GM23248 (cell line): ENCODE measurements at regions not wholly inside any gene's neighbourhood (a gene's known extent, or its start where the extent isn't known, plus 50 kb on each side); places are given as distances from the start of the nearest gene placed in this dataset.

Source experiments
- DNase-seq: peaks from one replicate; pipeline ENCODE4 v3.0.0-alpha.2; 2015
- H2AFZ ChIP-seq: fragments of 200-600 bp; sonication (generic); 2 replicates; pipeline ENCODE4 v1.6.1; 2016; ENCODE audit warnings: antibody characterized with exemption
- H3F3A ChIP-seq: fragments of 200-600 bp; sonication (generic); 2 replicates; pipeline ENCODE4 v1.6.1; 2016; ENCODE audit warnings: mild to moderate bottlenecking, antibody characterized with exemption, mixed run types; ENCODE audit not compliant: insufficient read depth
- H3K27ac ChIP-seq: fragments of 200-600 bp; sonication (generic); 2 replicates; pipeline ENCODE4 v1.5.1; 2016; ENCODE audit warnings: mild to moderate bottlenecking
- H3K27me3 ChIP-seq: fragments of 200-600 bp; sonication (generic); replicated peaks from 2 replicates; pipeline ENCODE4 v1.6.1; 2016; ENCODE audit warnings: mild to moderate bottlenecking; ENCODE audit not compliant: insufficient read depth
- H3K36me3 ChIP-seq: fragments of 200-600 bp; sonication (generic); 2 replicates; pipeline ENCODE4 v1.6.1; 2016; ENCODE audit warnings: low read depth, mild to moderate bottlenecking
- H3K4me1 ChIP-seq: fragments of 200-600 bp; sonication (generic); 2 replicates; pipeline ENCODE4 v1.6.1; 2016; ENCODE audit warnings: mild to moderate bottlenecking; ENCODE audit not compliant: insufficient read depth
- H3K4me2 ChIP-seq: fragments of 200-600 bp; sonication (generic); one replicate; pipeline ENCODE4 v1.6.1; 2016; ENCODE audit warnings: mild to moderate bottlenecking; ENCODE audit not compliant: unreplicated experiment
- H3K4me3 ChIP-seq: fragments of 200-600 bp; sonication (generic); 2 replicates; pipeline ENCODE4 v1.5.1; 2016; ENCODE audit warnings: mild to moderate bottlenecking
- H3K79me2 ChIP-seq: fragments of 200-600 bp; sonication (generic); 2 replicates; pipeline ENCODE4 v1.6.1; 2016; ENCODE audit warnings: mild to moderate bottlenecking; ENCODE audit not compliant: insufficient read depth
- H3K9ac ChIP-seq: fragments of 200-600 bp; sonication (generic); 2 replicates; pipeline ENCODE4 v1.6.1; 2016; ENCODE audit warnings: mild to moderate bottlenecking
- H3K9me2 ChIP-seq: fragments of 200-600 bp; sonication (generic); 2 replicates; pipeline ENCODE4 v1.6.1; 2016; ENCODE audit warnings: mixed run types, mild to moderate bottlenecking, moderate library complexity; ENCODE audit not compliant: insufficient read depth
- H3K9me3 ChIP-seq: fragments of 200-600 bp; sonication (generic); one replicate; pipeline ENCODE4 v1.6.1; 2017; ENCODE audit warnings: low read depth
- H4K20me1 ChIP-seq: fragments of 200-600 bp; sonication (generic); 2 replicates; pipeline ENCODE4 v1.6.0; 2016; ENCODE audit not compliant: insufficient read depth
- EZH2 ChIP-seq: fragments of 200-600 bp; sonication (generic); IDR thresholded peaks from 2 replicates; pipeline ENCODE4 v1.6.1; 2018; ENCODE audit warnings: antibody characterized with exemption, mild to moderate bottlenecking; ENCODE audit not compliant: insufficient read depth, poor library complexity, severe bottlenecking
- EZH2phosphoT487 ChIP-seq: fragments of 200-600 bp; sonication (generic); IDR thresholded peaks from 2 replicates; pipeline ENCODE4 v1.6.1; 2018; ENCODE audit warnings: antibody characterized with exemption, moderate library complexity, mild to moderate bottlenecking, low read depth; ENCODE audit not compliant: insufficient read depth
- WGBS, 2 experiments: methylation state at CpG; one replicate each; pipeline ENCODE4 v1.1.6; 2015 to 2017; ENCODE audit warnings: low lambda C conversion rate in 2 of 2, low coverage in 1 of 2; ENCODE audit errors: missing lambda C conversion rate in 2 of 2; 5-methylcytosine and 5-hydroxymethylcytosine counted together
- in situ Hi-C: fragments of 300-500 bp; cut with MboI; formaldehyde crosslinking; loops from 2 replicates; pipeline ENCODE4 v1.15.0; 2020

DNA sequence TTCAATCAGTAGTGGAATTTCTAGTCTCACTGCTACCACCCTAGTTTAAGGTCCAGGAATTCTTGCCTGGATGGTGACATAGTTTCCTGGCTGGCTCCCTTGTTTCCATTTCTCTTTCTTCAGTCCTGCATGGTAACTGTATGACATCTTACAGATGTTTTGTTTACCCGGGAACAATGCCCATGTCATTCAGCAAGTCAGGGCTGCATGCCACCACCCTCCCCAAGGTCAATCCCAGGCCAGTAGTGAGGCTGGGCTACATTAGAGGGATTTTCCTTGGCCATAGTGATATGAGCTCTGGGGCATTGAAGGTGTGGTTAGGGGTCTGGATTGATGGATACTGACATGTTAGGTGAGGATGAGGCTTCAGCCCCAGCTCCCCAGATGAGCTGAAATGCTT lies 114.9 kb upstream of the E2F8 start:
- DNase-seq: peak; percentile 21

DNA sequence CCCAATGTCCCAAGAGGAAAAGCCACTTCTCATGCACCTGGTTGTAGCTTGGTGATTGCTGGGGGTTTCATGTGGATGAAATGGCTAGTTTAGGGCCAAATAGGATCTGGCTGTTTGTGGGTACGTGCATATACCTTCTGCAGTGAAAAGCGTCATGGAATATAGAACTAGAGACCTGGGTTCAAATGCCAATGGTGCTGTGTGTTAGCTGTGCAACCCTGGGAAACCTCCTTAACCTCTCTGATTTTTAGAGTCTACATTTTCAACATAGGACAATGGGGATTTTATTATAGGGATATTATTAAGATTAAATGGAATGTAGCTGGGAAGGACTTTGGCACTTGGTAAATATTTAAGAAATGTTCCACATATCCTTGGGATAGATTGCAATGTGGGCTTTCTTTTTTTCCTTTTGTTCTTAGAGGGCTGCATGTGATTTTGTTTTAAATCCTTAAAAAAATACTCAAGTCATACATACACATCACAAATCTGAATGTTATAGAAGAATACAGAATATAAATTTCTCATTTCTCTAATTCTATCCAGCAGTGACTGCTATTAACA lies 112.6 kb upstream of the E2F8 start:
- no peak overlapping the region for H3K4me2 ChIP-seq
- H3F3A ChIP-seq: no peaks in the 10 kb centered on the region
- no peaks in the 10 kb centered on the region for H3K27me3 ChIP-seq
- no peaks in the 10 kb centered on the region for H3K79me2 ChIP-seq
- no peak overlapping the region for H3K27ac ChIP-seq
- H3K4me1 ChIP-seq: 0 out of 2 replicates have a peak, but pooled peaks cover 3% of the 10 kb centered on the region
- DNase-seq: no peak
- no peaks in the 10 kb centered on the region for H3K9me3 ChIP-seq
- TF ChIP-seq EZH2phosphoT487 (no peak), EZH2 (no peak)
- H3K4me3 ChIP-seq: no peak overlapping the region
- H4K20me1 ChIP-seq: no peaks in the 10 kb centered on the region
- H3K9me2 ChIP-seq: no peaks in the 10 kb centered on the region
- H3K9ac ChIP-seq: no peak overlapping the region
- in situ Hi-C loops: no loop called here
- no peaks in the 10 kb centered on the region for H3K36me3 ChIP-seq
- WGBS, 2 experiments: 92 to 98% methylated on average over 2 of the region's 2 CpGs
- H2AFZ ChIP-seq: no peak overlapping the region

More for the DNA sequence above, 114.9 kb upstream of the E2F8 start:
- no peak overlapping the region for H3K4me2 ChIP-seq
- no peak overlapping the region for H3K9ac ChIP-seq
- 26 to 37% methylated on average over 1 of the region's 1 CpG for WGBS, 2 experiments
- in situ Hi-C loops: no loop called here
- no peak overlapping the region for H2AFZ ChIP-seq
- no peaks in the 10 kb centered on the region for H3K27me3 ChIP-seq
- H3K4me1 ChIP-seq: peaks cover 14% of the 10 kb centered on the region
- H3K36me3 ChIP-seq: no peaks in the 10 kb centered on the region
- H3K27ac ChIP-seq: no peak overlapping the region
- H4K20me1 ChIP-seq: no peaks in the 10 kb centered on the region
- TF ChIP-seq EZH2 (no peak), EZH2phosphoT487 (no peak)
- no peaks in the 10 kb centered on the region for H3K79me2 ChIP-seq
- peaks cover 8% of the 10 kb centered on the region; the same call in 1 of the 2 replicates for H3F3A ChIP-seq
- no peak overlapping the region for H3K4me3 ChIP-seq
- H3K9me2 ChIP-seq: no peaks in the 10 kb centered on the region
- no peaks in the 10 kb centered on the region for H3K9me3 ChIP-seq

DNA sequence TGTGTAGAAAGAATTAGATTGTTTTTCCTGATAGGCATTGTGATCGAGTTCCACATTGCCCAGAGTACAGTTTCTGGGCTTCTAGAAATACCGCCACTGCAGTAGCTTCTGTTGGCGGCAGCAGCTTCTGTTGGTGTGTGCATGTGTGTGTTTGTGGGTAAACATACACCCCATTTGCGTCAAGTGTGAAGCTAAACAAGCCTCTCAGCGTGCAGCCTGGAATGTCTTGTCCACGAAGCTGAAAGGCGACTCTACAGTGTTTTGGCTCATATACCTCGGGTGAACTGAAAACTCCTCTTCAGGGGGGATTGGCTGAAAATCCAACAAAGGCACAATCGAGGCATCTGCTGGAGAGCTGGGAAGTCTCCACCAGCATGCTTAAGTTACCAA lies 112.0 kb upstream of the E2F8 start:
- Histone ChIP-seq H3K9ac (no peak overlapping the region), H3K4me1 (0 out of 2 replicates have a peak, but pooled peaks cover 3% of the 10 kb centered on the region), H3K79me2 (no peaks in the 10 kb centered on the region), H3K9me3 (no peaks in the 10 kb centered on the region), H3K9me2 (no peaks in the 10 kb centered on the region), H4K20me1 (no peaks in the 10 kb centered on the region), H2AFZ (no peak overlapping the region), H3K4me3 (no peak overlapping the region), H3K4me2 (no peak overlapping the region), H3F3A (no peaks in the 10 kb centered on the region), H3K36me3 (no peaks in the 10 kb centered on the region), H3K27ac (no peak overlapping the region), H3K27me3 (no peaks in the 10 kb centered on the region)
- TF ChIP-seq EZH2: no peak
- no peak for TF ChIP-seq EZH2phosphoT487
- in situ Hi-C loops: no loop called here
- DNase-seq: no peak
- 92% methylated on average over 9 of the region's 9 CpGs for WGBS, 2 experiments

DNA sequence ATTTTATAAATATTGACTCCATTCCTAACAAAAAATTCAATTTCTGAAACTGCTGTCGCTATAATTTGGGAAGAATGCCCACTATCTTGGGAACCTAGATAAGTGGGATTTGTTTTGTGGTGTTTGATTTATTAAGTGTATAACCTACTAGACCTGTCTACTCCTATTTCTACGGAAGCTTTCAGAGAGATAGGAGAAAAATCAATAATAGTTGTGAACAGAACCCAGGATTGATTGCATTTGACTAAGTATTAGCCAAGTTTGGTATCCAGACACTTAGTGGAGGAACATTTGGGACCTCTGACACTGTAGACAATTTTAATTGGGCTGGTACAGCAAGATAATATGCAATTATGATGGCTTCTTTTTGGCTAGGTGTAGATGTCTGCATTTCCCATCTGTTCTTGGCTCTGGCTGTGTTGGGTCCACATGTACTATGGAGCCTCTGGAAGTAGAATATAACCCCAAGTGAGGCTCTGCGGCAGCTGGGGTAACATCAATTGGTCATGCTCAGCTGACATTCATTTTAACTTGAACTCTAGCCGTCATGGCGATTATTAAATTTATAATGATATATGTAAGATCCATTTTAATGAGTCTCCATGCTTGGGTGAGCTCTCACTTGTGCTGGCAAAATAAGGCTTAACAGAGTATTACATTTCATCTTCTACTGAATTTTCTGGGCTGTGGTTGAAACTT lies 111.5 kb upstream of the E2F8 start:
- no peaks in the 10 kb centered on the region for H3K27me3 ChIP-seq
- no peaks in the 10 kb centered on the region for H3F3A ChIP-seq
- in situ Hi-C loops: no loop called here
- H3K4me1 ChIP-seq: 0 out of 2 replicates have a peak, but pooled peaks cover 3% of the 10 kb centered on the region
- no peak overlapping the region for H3K4me2 ChIP-seq
- no peak for DNase-seq
- no peaks in the 10 kb centered on the region for H4K20me1 ChIP-seq
- H3K27ac ChIP-seq: no peak overlapping the region
- H3K9me3 ChIP-seq: no peaks in the 10 kb centered on the region
- H3K79me2 ChIP-seq: no peaks in the 10 kb centered on the region
- H3K36me3 ChIP-seq: no peaks in the 10 kb centered on the region
- WGBS, 2 experiments: 94 to 98% methylated on average over 5 of the region's 5 CpGs
- no peaks in the 10 kb centered on the region for H3K9me2 ChIP-seq
- H2AFZ ChIP-seq: no peak overlapping the region
- H3K9ac ChIP-seq: no peak overlapping the region
- H3K4me3 ChIP-seq: no peak overlapping the region
- no peak for TF ChIP-seq EZH2phosphoT487
- TF ChIP-seq EZH2: no peak
